ENCODE measurements at regions not wholly inside any gene's neighbourhood (a gene's known extent, or its start where the extent isn't known, plus 50 kb on each side); places are given as distances from the start of the nearest gene placed in this dataset.

DNA sequence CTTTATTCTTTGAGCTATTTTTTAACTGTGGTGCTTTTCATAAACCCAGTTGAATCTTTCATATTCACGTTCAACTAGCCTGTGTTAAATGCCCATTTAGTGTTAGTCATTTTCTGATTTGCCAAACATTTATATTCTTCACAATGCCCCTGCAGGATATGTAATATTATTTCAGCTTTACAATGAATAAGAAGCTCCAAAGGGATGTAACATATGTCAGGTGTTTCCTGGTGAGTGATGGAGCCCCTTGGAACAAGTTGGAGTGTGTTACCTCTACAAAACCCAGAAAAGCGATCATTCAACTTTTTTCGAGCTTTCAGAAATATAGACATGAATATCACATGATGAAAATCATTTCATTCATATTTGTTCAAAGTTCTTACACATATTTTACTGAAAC lies 471.0 kb upstream of the CDH2 start:
- Histone ChIP-seq H3K14ac (ENCODE audit: low read length) (no peak overlapping the region), H2BK12ac (ENCODE audit: low read length) (no peak overlapping the region), H4K8ac (ENCODE audit: low read depth, low read length) (no peak overlapping the region), H2BK5ac (ENCODE audit: low read depth, low read length, poor library complexity) (no peak overlapping the region), H2AK5ac (ENCODE audit: low read length) (no peak overlapping the region), H4K91ac (ENCODE audit: low read depth, low read length) (no peak overlapping the region), H3K79me1 (ENCODE audit: low read length) (no peaks in the 10 kb centered on the region), H3K27ac (ENCODE audit: low read depth, low read length) (no peak overlapping the region), H4K12ac (ENCODE audit: low read depth, low read length) (no peak overlapping the region), H2AFZ (ENCODE audit: insufficient read depth, low read length, poor library complexity) (no peak overlapping the region), H3K27me3 (ENCODE audit: insufficient read depth, low read length) (no peaks in the 10 kb centered on the region), H3K4me1 (ENCODE audit: control insufficient read depth in 1 of 2, insufficient read depth in 2 of 2, low read length in 2 of 2) (no peaks in the 10 kb centered on the region), H2BK120ac (ENCODE audit: insufficient read depth, low read length, poor library complexity) (no peak overlapping the region), H3K4ac (ENCODE audit: low read depth, low read length) (no peak overlapping the region), H3K9ac (ENCODE audit: low read length) (no peak overlapping the region), H3K4me3 (ENCODE audit: low read depth, low read length) (no peak overlapping the region), H3K4me2 (ENCODE audit: low read length) (no peak overlapping the region), H3K18ac (ENCODE audit: low read length) (no peak overlapping the region), H3K36me3 (ENCODE audit: control insufficient read depth in 1 of 2, insufficient read depth in 2 of 2, low read length in 2 of 2) (no peaks in the 10 kb centered on the region), H3K9me3 (ENCODE audit: insufficient read depth, low read depth, low read length) (no peaks in the 10 kb centered on the region), H3K23ac (ENCODE audit: low read length) (no peak overlapping the region), H3K79me2 (ENCODE audit: control insufficient read depth, insufficient read depth, low read length, poor library complexity) (no peaks in the 10 kb centered on the region)
- DNase-seq = no peak
- no CpG with 5 or more reads among the region's 3 CpGs for WGBS (ENCODE audit: extremely low coverage, insufficient coverage, insufficient read length)

DNA sequence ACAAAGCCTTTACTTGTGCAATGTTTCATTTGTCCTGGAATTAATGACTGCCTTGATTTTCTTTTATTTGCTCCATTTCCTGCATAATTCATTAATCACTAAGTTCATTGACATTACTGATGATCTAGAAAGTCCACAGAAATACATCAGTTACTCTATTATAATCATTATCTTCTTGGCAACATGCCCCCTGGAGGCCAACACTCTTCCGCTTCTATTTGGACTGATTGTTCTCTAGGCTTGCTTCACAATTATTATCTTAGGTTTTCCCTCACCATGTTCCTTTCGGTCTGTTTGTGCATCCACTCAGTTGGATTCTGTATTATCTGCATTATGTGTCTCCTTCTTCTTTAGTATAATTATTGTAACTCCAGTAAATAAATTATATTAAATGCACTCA lies 461.0 kb upstream of the CDH2 start:
- H4K12ac ChIP-seq (ENCODE audit: low read depth, low read length) = no peak overlapping the region

DNA sequence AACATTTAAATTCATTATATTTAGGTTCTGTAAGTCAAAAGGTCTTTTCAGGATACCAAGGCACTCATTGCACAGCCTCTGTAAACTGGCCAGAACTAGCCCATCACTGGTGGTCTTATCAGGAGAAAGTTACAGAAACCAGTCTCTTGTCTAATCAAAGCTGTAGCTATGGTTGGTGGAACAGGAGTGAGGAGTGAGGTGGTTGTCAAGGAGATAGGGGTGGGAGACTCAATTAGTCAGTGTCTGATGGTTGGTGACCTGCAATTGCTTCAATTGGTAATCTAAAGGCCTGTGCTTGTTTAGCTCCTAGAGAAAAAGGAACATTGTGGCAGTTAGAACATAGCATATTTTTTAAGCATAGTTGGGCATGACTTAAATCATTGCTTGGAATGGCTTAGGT lies 458.6 kb upstream of the CDH2 start:
- H3K4ac ChIP-seq (ENCODE audit: low read depth, low read length) = no peak overlapping the region
- no peak overlapping the region for H3K27ac ChIP-seq (ENCODE audit: low read depth, low read length)
- H3K9me3 ChIP-seq (ENCODE audit: insufficient read depth, low read depth, low read length) = no peaks in the 10 kb centered on the region
- H3K14ac ChIP-seq (ENCODE audit: low read length) = no peak overlapping the region
- no peak overlapping the region for H2BK12ac ChIP-seq (ENCODE audit: low read length)
- no peaks in the 10 kb centered on the region for H3K79me2 ChIP-seq (ENCODE audit: control insufficient read depth, insufficient read depth, low read length, poor library complexity)
- H3K18ac ChIP-seq (ENCODE audit: low read length) = no peak overlapping the region
- H3K4me1 ChIP-seq (ENCODE audit: control insufficient read depth in 1 of 2, insufficient read depth in 2 of 2, low read length in 2 of 2) = no peaks in the 10 kb centered on the region
- H3K27me3 ChIP-seq (ENCODE audit: insufficient read depth, low read length) = no peaks in the 10 kb centered on the region
- H3K79me1 ChIP-seq (ENCODE audit: low read length) = no peaks in the 10 kb centered on the region
- no peak overlapping the region for H2BK120ac ChIP-seq (ENCODE audit: insufficient read depth, low read length, poor library complexity)
- no peaks in the 10 kb centered on the region for H3K36me3 ChIP-seq (ENCODE audit: control insufficient read depth in 1 of 2, insufficient read depth in 2 of 2, low read length in 2 of 2)
- no peak overlapping the region for H3K9ac ChIP-seq (ENCODE audit: low read length)
- no peak overlapping the region for H2AFZ ChIP-seq (ENCODE audit: insufficient read depth, low read length, poor library complexity)
- H2AK5ac ChIP-seq (ENCODE audit: low read length) = no peak overlapping the region
- DNase-seq = no peak
- no peak overlapping the region for H3K4me3 ChIP-seq (ENCODE audit: low read depth, low read length)
- H4K91ac ChIP-seq (ENCODE audit: low read depth, low read length) = no peak overlapping the region
- H4K8ac ChIP-seq (ENCODE audit: low read depth, low read length) = no peak overlapping the region
- no peak overlapping the region for H3K23ac ChIP-seq (ENCODE audit: low read length)
- no peak overlapping the region for H4K12ac ChIP-seq (ENCODE audit: low read depth, low read length)
- no peak overlapping the region for H3K4me2 ChIP-seq (ENCODE audit: low read length)
- H2BK5ac ChIP-seq (ENCODE audit: low read depth, low read length, poor library complexity) = no peak overlapping the region

More for the DNA sequence above, 461.0 kb upstream of the CDH2 start:
- no peak overlapping the region for H2AK5ac ChIP-seq (ENCODE audit: low read length)
- H3K27ac ChIP-seq (ENCODE audit: low read depth, low read length) = no peak overlapping the region
- no peaks in the 10 kb centered on the region for H3K27me3 ChIP-seq (ENCODE audit: insufficient read depth, low read length)
- no peaks in the 10 kb centered on the region for H3K36me3 ChIP-seq (ENCODE audit: control insufficient read depth in 1 of 2, insufficient read depth in 2 of 2, low read length in 2 of 2)
- H3K79me1 ChIP-seq (ENCODE audit: low read length) = no peaks in the 10 kb centered on the region
- no peak overlapping the region for H4K91ac ChIP-seq (ENCODE audit: low read depth, low read length)
- H2AFZ ChIP-seq (ENCODE audit: insufficient read depth, low read length, poor library complexity) = no peak overlapping the region
- H3K9me3 ChIP-seq (ENCODE audit: insufficient read depth, low read depth, low read length) = no peaks in the 10 kb centered on the region
- H4K8ac ChIP-seq (ENCODE audit: low read depth, low read length) = no peak overlapping the region
- H3K4me1 ChIP-seq (ENCODE audit: control insufficient read depth in 1 of 2, insufficient read depth in 2 of 2, low read length in 2 of 2) = no peaks in the 10 kb centered on the region
- H3K18ac ChIP-seq (ENCODE audit: low read length) = no peak overlapping the region
- WGBS (ENCODE audit: extremely low coverage, insufficient coverage, insufficient read length) = no CpG with 5 or more reads among the region's 2 CpGs
- H3K4me2 ChIP-seq (ENCODE audit: low read length) = no peak overlapping the region
- H2BK12ac ChIP-seq (ENCODE audit: low read length) = no peak overlapping the region
- no peak overlapping the region for H2BK120ac ChIP-seq (ENCODE audit: insufficient read depth, low read length, poor library complexity)
- H3K4ac ChIP-seq (ENCODE audit: low read depth, low read length) = no peak overlapping the region
- no peak overlapping the region for H3K4me3 ChIP-seq (ENCODE audit: low read depth, low read length)
- DNase-seq = no peak
- no peak overlapping the region for H3K9ac ChIP-seq (ENCODE audit: low read length)
- H3K79me2 ChIP-seq (ENCODE audit: control insufficient read depth, insufficient read depth, low read length, poor library complexity) = no peaks in the 10 kb centered on the region
- no peak overlapping the region for H2BK5ac ChIP-seq (ENCODE audit: low read depth, low read length, poor library complexity)
- no peak overlapping the region for H3K23ac ChIP-seq (ENCODE audit: low read length)
- H3K14ac ChIP-seq (ENCODE audit: low read length) = no peak overlapping the region

DNA sequence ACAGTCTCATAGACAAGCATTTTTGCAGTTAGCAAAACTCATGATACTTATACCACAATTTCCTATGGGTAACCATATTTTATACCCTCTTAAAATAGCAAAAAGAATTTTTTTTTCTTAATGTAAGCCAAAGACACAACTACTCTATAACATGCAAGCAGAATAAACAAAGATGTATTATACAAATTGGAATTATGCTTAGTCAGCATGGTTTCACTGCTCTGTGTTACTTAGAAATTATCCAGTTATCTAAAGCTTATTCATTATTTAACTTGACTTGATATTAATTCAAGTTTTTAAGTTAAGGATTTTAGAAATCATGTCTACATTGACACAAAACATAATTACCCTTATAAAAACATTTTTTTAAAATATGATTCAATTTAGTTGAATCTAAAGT lies 449.8 kb upstream of the CDH2 start:
- Histone ChIP-seq H2BK5ac (ENCODE audit: low read depth, low read length, poor library complexity) (no peak overlapping the region), H3K27ac (ENCODE audit: low read depth, low read length) (no peak overlapping the region), H3K4me2 (ENCODE audit: low read length) (no peak overlapping the region), H2BK12ac (ENCODE audit: low read length) (no peak overlapping the region), H3K4me3 (ENCODE audit: low read depth, low read length) (no peak overlapping the region), H3K27me3 (ENCODE audit: insufficient read depth, low read length) (no peaks in the 10 kb centered on the region), H4K91ac (ENCODE audit: low read depth, low read length) (no peak overlapping the region), H3K9me3 (ENCODE audit: insufficient read depth, low read depth, low read length) (no peaks in the 10 kb centered on the region), H3K36me3 (ENCODE audit: control insufficient read depth in 1 of 2, insufficient read depth in 2 of 2, low read length in 2 of 2) (no peaks in the 10 kb centered on the region), H3K79me1 (ENCODE audit: low read length) (no peaks in the 10 kb centered on the region), H3K4me1 (ENCODE audit: control insufficient read depth in 1 of 2, insufficient read depth in 2 of 2, low read length in 2 of 2) (no peaks in the 10 kb centered on the region), H3K14ac (ENCODE audit: low read length) (no peak overlapping the region), H3K18ac (ENCODE audit: low read length) (no peak overlapping the region), H3K23ac (ENCODE audit: low read length) (no peak overlapping the region), H2BK120ac (ENCODE audit: insufficient read depth, low read length, poor library complexity) (no peak overlapping the region), H3K4ac (ENCODE audit: low read depth, low read length) (no peak overlapping the region), H4K12ac (ENCODE audit: low read depth, low read length) (no peak overlapping the region), H2AK5ac (ENCODE audit: low read length) (no peak overlapping the region), H4K8ac (ENCODE audit: low read depth, low read length) (no peak overlapping the region), H2AFZ (ENCODE audit: insufficient read depth, low read length, poor library complexity) (no peak overlapping the region), H3K79me2 (ENCODE audit: control insufficient read depth, insufficient read depth, low read length, poor library complexity) (no peaks in the 10 kb centered on the region), H3K9ac (ENCODE audit: low read length) (no peak overlapping the region)
- DNase-seq = no peak

GRCh38 chr18:28607991-28608390 lies 431.1 kb upstream of the CDH2 start:
- Histone ChIP-seq H3K79me1 (ENCODE audit: low read length) (no peaks in the 10 kb centered on the region), H3K9me3 (ENCODE audit: insufficient read depth, low read depth, low read length) (no peaks in the 10 kb centered on the region), H3K4me2 (ENCODE audit: low read length) (no peak overlapping the region), H3K79me2 (ENCODE audit: control insufficient read depth, insufficient read depth, low read length, poor library complexity) (no peaks in the 10 kb centered on the region), H2BK120ac (ENCODE audit: insufficient read depth, low read length, poor library complexity) (no peak overlapping the region), H3K36me3 (ENCODE audit: control insufficient read depth in 1 of 2, insufficient read depth in 2 of 2, low read length in 2 of 2) (no peaks in the 10 kb centered on the region), H4K12ac (ENCODE audit: low read depth, low read length) (no peak overlapping the region), H3K23ac (ENCODE audit: low read length) (no peak overlapping the region), H3K4me3 (ENCODE audit: low read depth, low read length) (no peak overlapping the region), H2BK5ac (ENCODE audit: low read depth, low read length, poor library complexity) (no peak overlapping the region), H4K8ac (ENCODE audit: low read depth, low read length) (no peak overlapping the region), H3K27ac (ENCODE audit: low read depth, low read length) (no peak overlapping the region), H3K27me3 (ENCODE audit: insufficient read depth, low read length) (no peaks in the 10 kb centered on the region), H2AK5ac (ENCODE audit: low read length) (no peak overlapping the region), H3K9ac (ENCODE audit: low read length) (no peak overlapping the region), H3K4ac (ENCODE audit: low read depth, low read length) (no peak overlapping the region), H3K14ac (ENCODE audit: low read length) (no peak overlapping the region), H4K91ac (ENCODE audit: low read depth, low read length) (no peak overlapping the region), H3K18ac (ENCODE audit: low read length) (no peak overlapping the region), H3K4me1 (ENCODE audit: control insufficient read depth in 1 of 2, insufficient read depth in 2 of 2, low read length in 2 of 2) (no peaks in the 10 kb centered on the region), H2AFZ (ENCODE audit: insufficient read depth, low read length, poor library complexity) (no peak overlapping the region), H2BK12ac (ENCODE audit: low read length) (no peak overlapping the region)
- peak in 1 of 2 donors; percentile 6 for DNase-seq
- WGBS (ENCODE audit: extremely low coverage, insufficient coverage, insufficient read length) = no CpG with 5 or more reads among the region's 1 CpG
